ENCODE measurements at regions not wholly inside any gene's neighbourhood (a gene's known extent, or its start where the extent isn't known, plus 50 kb on each side); places are given as distances from the start of the nearest gene placed in this dataset.
"Not testable (repeated sequence)": the region's sequence is repeated elsewhere in the genome, so short reads cannot be mapped to it uniquely, and the experiment has no call there.

DNA sequence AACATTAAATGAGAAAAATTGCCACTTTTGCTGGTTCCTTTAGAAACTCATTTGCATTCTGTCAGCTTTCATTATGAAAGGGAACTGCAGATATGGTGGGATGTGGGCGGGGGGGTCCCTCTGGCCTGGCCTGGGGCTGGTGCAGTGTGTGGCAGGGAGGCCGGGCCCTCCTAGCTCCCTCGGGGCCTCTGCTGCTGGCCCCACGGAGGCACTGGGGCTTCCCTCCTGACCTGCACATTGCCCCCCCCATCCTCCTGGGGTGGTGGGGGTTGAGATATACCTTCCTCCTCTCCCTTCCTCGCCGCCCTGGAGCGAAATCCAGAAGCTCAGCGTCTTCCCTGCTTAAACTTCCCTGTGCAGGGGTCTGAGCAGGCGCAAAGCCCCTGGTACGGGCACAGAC, 1005.9 kb downstream of the BRD1 start:
- no peaks in the 10 kb centered on the region for H3K36me3 ChIP-seq (ENCODE audit: insufficient read depth, low read length)
- H3K27me3 ChIP-seq (ENCODE audit: control insufficient read depth in 1 of 2, insufficient read depth in 2 of 2, low read length in 2 of 2): peaks cover 0 to 8% of the 10 kb centered on the region in 2 donors
- H3K4me3 ChIP-seq (ENCODE audit: low read depth in 1 of 2, low read length in 2 of 2): no peak overlapping the region
- H3K4me1 ChIP-seq (ENCODE audit: insufficient read depth, low read length): no peaks in the 10 kb centered on the region
- H3K27ac ChIP-seq (ENCODE audit: low read depth, low read length): no peak overlapping the region
- no peaks in the 10 kb centered on the region for H3K9me3 ChIP-seq (ENCODE audit: low read length)
- H3K9ac ChIP-seq (ENCODE audit: low read length): no peak overlapping the region

DNA sequence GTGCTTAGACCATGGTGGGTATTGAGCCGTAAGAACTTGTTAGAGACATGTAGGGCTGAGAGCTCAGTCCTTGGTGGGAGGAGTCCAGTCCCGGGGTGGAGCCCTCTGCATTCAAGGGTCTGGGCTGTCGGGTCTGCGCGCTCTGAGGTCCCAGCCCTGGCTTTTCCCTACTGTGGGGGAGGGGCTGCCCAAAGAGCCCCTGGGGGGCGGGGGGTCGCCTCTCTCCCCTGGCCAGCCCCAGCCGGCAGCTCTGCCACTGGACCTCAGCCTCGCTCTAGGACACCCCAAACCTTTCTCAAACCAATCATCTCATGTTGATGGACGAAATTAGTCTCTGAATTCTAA, 1006.4 kb downstream of the BRD1 start:
- no peak overlapping the region for H3K27ac ChIP-seq (ENCODE audit: low read depth, low read length)
- H3K4me3 ChIP-seq (ENCODE audit: low read depth in 1 of 2, low read length in 2 of 2): no peak overlapping the region
- no peak overlapping the region for H3K9ac ChIP-seq (ENCODE audit: low read length)
- H3K9me3 ChIP-seq (ENCODE audit: low read length): no peaks in the 10 kb centered on the region
- H3K27me3 ChIP-seq (ENCODE audit: control insufficient read depth in 1 of 2, insufficient read depth in 2 of 2, low read length in 2 of 2): peaks cover 0 to 6% of the 10 kb centered on the region in 2 donors
- H3K4me1 ChIP-seq (ENCODE audit: insufficient read depth, low read length): no peaks in the 10 kb centered on the region
- H3K36me3 ChIP-seq (ENCODE audit: insufficient read depth, low read length): no peaks in the 10 kb centered on the region

GRCh38 chr22:48820481-48821345, 1007.0 kb downstream of the BRD1 start:
- H3K36me3 ChIP-seq (ENCODE audit: insufficient read depth, low read length): no peaks in the 10 kb centered on the region
- no peak overlapping the region for H3K9ac ChIP-seq (ENCODE audit: low read length)
- no peak overlapping the region for H3K27ac ChIP-seq (ENCODE audit: low read depth, low read length)
- no peaks in the 10 kb centered on the region for H3K4me1 ChIP-seq (ENCODE audit: insufficient read depth, low read length)
- no peak overlapping the region for H3K4me3 ChIP-seq (ENCODE audit: low read depth in 1 of 2, low read length in 2 of 2)
- H3K27me3 ChIP-seq (ENCODE audit: control insufficient read depth in 1 of 2, insufficient read depth in 2 of 2, low read length in 2 of 2): peaks cover 0 to 4% of the 10 kb centered on the region in 2 donors
- no peaks in the 10 kb centered on the region for H3K9me3 ChIP-seq (ENCODE audit: low read length)

DNA sequence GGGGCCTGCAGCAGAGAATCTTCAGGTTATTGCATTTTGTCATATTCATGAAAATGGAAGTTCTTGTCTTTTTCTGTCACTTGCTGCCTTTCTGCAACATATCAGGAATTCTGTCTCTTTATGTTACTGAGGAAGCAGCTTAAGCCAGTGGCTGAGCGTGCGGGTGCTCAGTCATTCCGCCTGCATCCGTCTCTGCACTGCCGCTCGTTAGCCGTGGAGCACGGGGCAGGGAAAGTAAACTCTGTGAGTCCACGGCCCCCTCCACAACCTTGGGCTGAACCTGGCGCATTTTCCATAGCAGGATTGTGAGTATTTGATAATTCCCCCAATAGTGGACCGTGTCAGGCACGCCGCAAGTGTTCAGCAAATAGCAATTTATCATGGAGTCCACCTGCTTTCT, 1007.7 kb downstream of the BRD1 start:
- Histone ChIP-seq H3K27ac (ENCODE audit: low read depth, low read length) (no peak overlapping the region), H3K4me1 (ENCODE audit: insufficient read depth, low read length) (no peaks in the 10 kb centered on the region), H3K36me3 (ENCODE audit: insufficient read depth, low read length) (no peaks in the 10 kb centered on the region), H3K9ac (ENCODE audit: low read length) (no peak overlapping the region), H3K9me3 (ENCODE audit: low read length) (no peaks in the 10 kb centered on the region), H3K4me3 (ENCODE audit: low read depth in 1 of 2, low read length in 2 of 2) (no peak overlapping the region), H3K27me3 (ENCODE audit: control insufficient read depth in 1 of 2, insufficient read depth in 2 of 2, low read length in 2 of 2) (peaks cover 0 to 1% of the 10 kb centered on the region in 2 donors)

GRCh38 chr22:48819232-48819631, 1008.4 kb downstream of the BRD1 start:
- no peak overlapping the region for H3K4me3 ChIP-seq (ENCODE audit: low read depth in 1 of 2, low read length in 2 of 2)
- H3K4me1 ChIP-seq (ENCODE audit: insufficient read depth, low read length): no peaks in the 10 kb centered on the region
- H3K36me3 ChIP-seq (ENCODE audit: insufficient read depth, low read length): no peaks in the 10 kb centered on the region
- H3K27me3 ChIP-seq (ENCODE audit: control insufficient read depth in 1 of 2, insufficient read depth in 2 of 2, low read length in 2 of 2): no peaks in the 10 kb centered on the region
- no peak overlapping the region for H3K27ac ChIP-seq (ENCODE audit: low read depth, low read length)
- H3K9me3 ChIP-seq (ENCODE audit: low read length): no peaks in the 10 kb centered on the region
- H3K9ac ChIP-seq (ENCODE audit: low read length): no peak overlapping the region

DNA sequence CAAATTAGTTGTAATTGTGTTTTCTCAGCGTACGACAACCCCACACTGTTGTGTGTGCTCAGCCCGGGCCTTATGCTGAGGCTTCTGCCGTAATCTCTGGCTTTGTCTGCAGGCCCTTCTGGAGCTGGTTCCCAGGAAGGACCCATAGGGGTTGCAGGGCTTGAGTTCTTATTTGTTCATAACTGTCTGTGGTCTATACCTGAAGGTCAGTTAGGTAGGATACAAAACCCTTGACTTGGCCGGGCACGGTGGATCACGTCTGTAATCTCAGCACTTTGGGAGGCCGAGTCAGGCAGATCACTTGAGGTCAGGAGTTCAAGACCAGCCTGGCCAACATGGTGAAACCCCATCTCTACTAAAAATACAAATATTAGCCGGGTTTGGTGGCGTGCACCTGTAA, 1010.2 kb downstream of the BRD1 start:
- not testable (repeated sequence) for H3K9ac ChIP-seq (ENCODE audit: low read length); H3K27me3 ChIP-seq (ENCODE audit: control insufficient read depth in 1 of 2, insufficient read depth in 2 of 2, low read length in 2 of 2)

GRCh38 chr22:48811885-48812284, 1015.8 kb downstream of the BRD1 start:
- H3K27ac ChIP-seq (ENCODE audit: low read depth, low read length): no peak overlapping the region
- no peaks in the 10 kb centered on the region for H3K27me3 ChIP-seq (ENCODE audit: control insufficient read depth in 1 of 2, insufficient read depth in 2 of 2, low read length in 2 of 2)
- no peak overlapping the region for H3K9ac ChIP-seq (ENCODE audit: low read length)
- H3K9me3 ChIP-seq (ENCODE audit: low read length): no peaks in the 10 kb centered on the region
- H3K4me1 ChIP-seq (ENCODE audit: insufficient read depth, low read length): no peaks in the 10 kb centered on the region
- no peaks in the 10 kb centered on the region for H3K36me3 ChIP-seq (ENCODE audit: insufficient read depth, low read length)
- no peak overlapping the region for H3K4me3 ChIP-seq (ENCODE audit: low read depth in 1 of 2, low read length in 2 of 2)

More for the DNA sequence above, 1010.2 kb downstream of the BRD1 start:
- H3K27ac ChIP-seq (ENCODE audit: low read depth, low read length); H3K4me3 ChIP-seq (ENCODE audit: low read depth in 1 of 2, low read length in 2 of 2); H3K9me3 ChIP-seq (ENCODE audit: low read length); H3K4me1 ChIP-seq (ENCODE audit: insufficient read depth, low read length); H3K36me3 ChIP-seq (ENCODE audit: insufficient read depth, low read length): not testable (repeated sequence)

DNA sequence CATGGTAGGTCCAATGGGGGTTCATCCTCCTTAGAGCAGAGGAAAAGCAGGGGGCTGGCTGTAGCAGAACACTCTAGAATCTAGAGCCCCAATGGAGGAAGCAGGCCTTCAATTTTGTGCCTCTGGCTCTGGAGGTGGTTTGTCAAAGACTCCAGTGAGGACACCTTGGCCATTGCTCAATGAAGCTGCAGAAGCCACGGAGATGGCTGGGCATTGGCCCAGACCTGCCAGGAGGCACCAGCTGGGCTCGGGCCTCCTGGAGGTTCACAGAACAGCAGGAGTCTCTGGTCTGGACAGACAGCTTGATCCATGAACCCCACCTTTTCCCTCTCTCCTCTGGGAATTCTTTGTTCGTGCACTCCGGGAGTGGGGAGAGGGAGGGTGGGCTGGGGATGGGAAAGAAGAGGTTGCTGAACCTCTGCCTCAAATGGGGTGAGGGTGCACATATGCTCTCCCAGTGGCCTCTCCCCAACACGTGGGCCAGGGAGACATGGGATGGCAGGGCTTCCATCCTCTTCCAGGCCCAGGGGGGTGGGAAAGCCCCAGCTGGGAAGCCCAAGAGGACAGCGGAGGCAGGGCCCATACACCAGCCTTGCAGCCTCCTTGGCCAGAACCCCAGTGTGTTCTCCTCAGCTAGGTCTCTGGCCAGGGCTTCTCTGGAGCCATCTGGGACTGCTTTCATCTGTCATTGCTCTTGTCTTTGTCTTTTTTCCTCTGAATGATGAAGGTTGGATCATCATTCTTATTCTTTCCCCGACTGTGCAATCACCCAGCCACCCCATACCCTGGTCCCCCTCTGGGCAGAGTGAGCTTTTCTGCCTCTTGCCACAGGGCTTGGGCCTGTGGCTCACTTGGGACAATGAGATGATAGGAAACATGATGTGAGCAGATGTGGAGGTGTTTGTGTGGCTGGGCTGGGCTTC, 1019.4 kb downstream of the BRD1 start:
- no peak overlapping the region for H3K4me3 ChIP-seq (ENCODE audit: low read depth in 1 of 2, low read length in 2 of 2)
- no peaks in the 10 kb centered on the region for H3K4me1 ChIP-seq (ENCODE audit: insufficient read depth, low read length)
- H3K36me3 ChIP-seq (ENCODE audit: insufficient read depth, low read length): no peaks in the 10 kb centered on the region
- H3K9me3 ChIP-seq (ENCODE audit: low read length): no peaks in the 10 kb centered on the region
- no peak overlapping the region for H3K9ac ChIP-seq (ENCODE audit: low read length)
- H3K27ac ChIP-seq (ENCODE audit: low read depth, low read length): no peak overlapping the region
- peaks cover 0 to 13% of the 10 kb centered on the region in 2 donors for H3K27me3 ChIP-seq (ENCODE audit: control insufficient read depth in 1 of 2, insufficient read depth in 2 of 2, low read length in 2 of 2)

DNA sequence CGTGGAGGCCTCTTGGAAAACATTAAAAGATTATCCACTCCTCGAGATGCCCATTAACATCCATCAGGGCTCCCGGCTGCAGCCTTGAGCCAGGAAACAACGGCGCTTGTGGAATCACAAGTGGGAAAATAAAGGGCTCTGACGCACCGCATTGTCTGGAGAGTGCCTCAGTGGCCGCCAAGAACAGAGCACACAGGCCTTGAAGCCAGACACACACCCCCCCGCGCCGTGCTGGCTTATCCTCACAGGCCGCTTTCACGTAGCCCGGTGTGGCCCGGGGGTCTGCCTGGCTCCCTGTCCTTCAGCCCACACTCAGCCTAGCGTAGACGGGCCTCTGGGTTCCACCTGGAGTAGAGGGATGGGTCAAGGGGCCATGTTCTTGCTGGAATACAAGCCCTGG, 1020.5 kb downstream of the BRD1 start:
- no peaks in the 10 kb centered on the region for H3K4me1 ChIP-seq (ENCODE audit: insufficient read depth, low read length)
- no peaks in the 10 kb centered on the region for H3K36me3 ChIP-seq (ENCODE audit: insufficient read depth, low read length)
- H3K27ac ChIP-seq (ENCODE audit: low read depth, low read length): no peak overlapping the region
- no peaks in the 10 kb centered on the region for H3K9me3 ChIP-seq (ENCODE audit: low read length)
- H3K4me3 ChIP-seq (ENCODE audit: low read depth in 1 of 2, low read length in 2 of 2): no peak overlapping the region
- peaks cover 0 to 13% of the 10 kb centered on the region in 2 donors for H3K27me3 ChIP-seq (ENCODE audit: control insufficient read depth in 1 of 2, insufficient read depth in 2 of 2, low read length in 2 of 2)
- no peak overlapping the region for H3K9ac ChIP-seq (ENCODE audit: low read length)

GRCh38 chr22:48806227-48806781, 1021.4 kb downstream of the BRD1 start:
- Histone ChIP-seq H3K9me3 (ENCODE audit: low read length) (no peaks in the 10 kb centered on the region), H3K4me1 (ENCODE audit: insufficient read depth, low read length) (no peaks in the 10 kb centered on the region), H3K27ac (ENCODE audit: low read depth, low read length) (no peak overlapping the region), H3K9ac (ENCODE audit: low read length) (no peak overlapping the region), H3K27me3 (ENCODE audit: control insufficient read depth in 1 of 2, insufficient read depth in 2 of 2, low read length in 2 of 2) (peaks cover 0 to 13% of the 10 kb centered on the region in 2 donors), H3K36me3 (ENCODE audit: insufficient read depth, low read length) (no peaks in the 10 kb centered on the region), H3K4me3 (ENCODE audit: low read depth in 1 of 2, low read length in 2 of 2) (no peak overlapping the region)

- Histone ChIP-seq H3K9me3 (ENCODE audit: low read length) (no peaks in the 10 kb centered on the region), H3K27me3 (ENCODE audit: control insufficient read depth in 1 of 2, insufficient read depth in 2 of 2, low read length in 2 of 2) (peaks cover 0 to 14% of the 10 kb centered on the region in 2 donors), H3K9ac (ENCODE audit: low read length) (no peak overlapping the region), H3K27ac (ENCODE audit: low read depth, low read length) (no peak overlapping the region), H3K4me1 (ENCODE audit: insufficient read depth, low read length) (no peaks in the 10 kb centered on the region), H3K36me3 (ENCODE audit: insufficient read depth, low read length) (no peaks in the 10 kb centered on the region), H3K4me3 (ENCODE audit: low read depth in 1 of 2, low read length in 2 of 2) (no peak overlapping the region)
Observed at GRCh38 chr22:48805516-48805915, 1022.2 kb downstream of the BRD1 start.
